Neural progenitor cell (in vitro differentiated cells): ENCODE measurements at regions not wholly inside any gene's neighbourhood (a gene's known extent, or its start where the extent isn't known, plus 50 kb on each side); places are given as distances from the start of the nearest gene placed in this dataset.

Experiments
- EZH2 ChIP-seq: fragments of 200-600 bp; sonication (generic); IDR thresholded peaks from 2 replicates; pipeline ENCODE4 v1.6.1; 2017; ENCODE audit warnings: antibody characterized with exemption, mild to moderate bottlenecking, moderate library complexity
- EZH2phosphoT487 ChIP-seq: fragments of 200-600 bp; sonication (generic); IDR thresholded peaks from 2 replicates; pipeline ENCODE4 v1.6.1; 2017; ENCODE audit warnings: antibody characterized with exemption

DNA sequence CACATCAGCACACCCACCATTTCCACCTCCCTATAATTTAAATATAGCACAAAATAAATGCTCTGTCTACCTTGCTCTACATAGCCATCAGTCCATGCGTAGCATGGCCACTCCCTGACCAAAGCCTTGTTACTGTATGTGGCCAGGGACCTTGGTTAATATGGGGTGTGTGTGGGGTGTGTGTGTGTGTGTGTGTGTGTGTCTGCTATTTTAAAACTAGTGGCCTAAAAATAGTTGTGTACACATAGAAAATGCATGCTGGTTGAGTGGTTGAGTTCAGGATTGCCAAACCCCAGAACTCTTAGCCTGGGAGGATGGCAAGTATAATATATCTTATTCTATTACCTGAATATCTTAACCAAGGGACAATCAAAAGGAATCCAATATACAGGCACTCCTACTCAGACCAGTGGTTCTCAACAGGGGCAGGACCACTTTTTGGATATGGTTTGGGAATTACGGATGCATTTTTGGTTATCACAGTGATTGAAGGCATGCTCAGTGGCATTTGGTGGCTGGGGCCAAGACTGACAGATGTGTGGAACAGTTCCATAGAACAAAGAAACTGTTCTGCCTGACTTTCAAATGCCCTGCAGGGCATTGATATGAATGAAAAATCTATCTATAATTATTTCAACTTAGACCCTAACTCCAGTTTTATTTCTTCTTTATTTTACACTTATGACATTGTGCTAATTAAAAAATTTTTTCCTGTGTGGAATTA lies 72.3 kb upstream of the PSME4 start:
- TF ChIP-seq EZH2 = no peak
- no peak for TF ChIP-seq EZH2phosphoT487
